Epidermal melanocyte (primary cell): ENCODE measurements at regions not wholly inside any gene's neighbourhood (a gene's known extent, or its start where the extent isn't known, plus 50 kb on each side); places are given as distances from the start of the nearest gene placed in this dataset.

Source experiments
- DNase-seq: peaks from one replicate; pipeline ENCODE4 v3.0.0; 2011; ENCODE audit warnings: low spot score; ENCODE audit not compliant: insufficient read length

GRCh38 chr2:226403369-226403768, 396.3 kb downstream of the IRS1 start:
- DNase-seq = no peak

DNA sequence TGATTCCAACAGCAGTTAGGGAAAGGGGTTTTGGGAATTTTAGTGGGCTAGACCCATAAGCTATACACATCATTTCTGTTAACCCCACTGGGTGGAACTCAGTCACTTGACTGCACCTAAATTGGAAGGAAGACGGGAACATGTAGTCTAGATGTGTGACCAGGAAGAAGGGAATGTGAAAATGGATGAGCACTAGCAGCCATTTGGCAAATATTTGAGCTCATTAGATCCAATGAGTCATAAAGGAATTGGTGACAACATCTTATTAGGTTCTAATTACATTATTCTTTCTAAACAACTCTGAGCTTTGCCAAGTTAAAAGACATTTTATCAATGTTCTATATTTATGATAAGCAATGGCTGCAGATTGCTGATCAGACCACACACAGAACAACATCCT, 400.6 kb downstream of the IRS1 start:
- DNase-seq = no peak

DNA sequence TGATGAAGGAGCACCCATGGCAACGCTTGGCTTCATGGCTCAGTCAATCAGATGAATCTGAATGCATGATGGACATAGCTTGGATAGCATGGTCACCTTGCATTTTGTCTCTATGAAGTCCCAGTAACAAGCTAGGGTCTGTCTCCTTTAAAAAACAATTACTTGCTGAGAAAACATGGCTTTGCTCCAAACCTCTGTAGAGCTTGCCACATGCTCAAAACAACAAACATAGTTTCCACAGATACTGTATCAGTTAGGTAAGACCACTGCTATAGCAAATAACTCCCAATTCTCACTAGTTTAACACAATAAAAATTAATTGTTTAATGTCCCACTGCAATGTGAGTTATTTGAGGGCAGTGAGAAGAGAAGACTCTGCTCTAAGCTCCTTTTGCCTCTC, 401.0 kb downstream of the IRS1 start:
- DNase-seq = no peak

DNA sequence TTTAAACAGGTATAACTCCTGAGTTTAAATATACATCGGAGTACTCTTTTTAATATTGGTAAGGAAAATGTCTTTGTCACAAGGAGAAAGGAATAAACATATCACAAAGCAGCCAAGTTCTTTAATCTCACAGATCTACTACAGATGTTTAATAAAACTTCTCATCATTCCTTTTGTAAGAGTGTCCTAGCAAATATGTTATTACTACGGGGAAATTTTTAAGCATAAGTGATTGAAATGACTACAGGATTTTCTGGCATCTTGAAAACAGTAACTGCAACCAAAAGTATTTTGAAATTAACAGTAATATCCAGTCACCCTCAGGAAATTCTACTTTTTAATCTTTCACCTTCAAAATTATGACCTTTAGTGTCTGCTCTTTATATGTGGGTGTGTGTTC, 403.1 kb downstream of the IRS1 start:
- no peak for DNase-seq

DNA sequence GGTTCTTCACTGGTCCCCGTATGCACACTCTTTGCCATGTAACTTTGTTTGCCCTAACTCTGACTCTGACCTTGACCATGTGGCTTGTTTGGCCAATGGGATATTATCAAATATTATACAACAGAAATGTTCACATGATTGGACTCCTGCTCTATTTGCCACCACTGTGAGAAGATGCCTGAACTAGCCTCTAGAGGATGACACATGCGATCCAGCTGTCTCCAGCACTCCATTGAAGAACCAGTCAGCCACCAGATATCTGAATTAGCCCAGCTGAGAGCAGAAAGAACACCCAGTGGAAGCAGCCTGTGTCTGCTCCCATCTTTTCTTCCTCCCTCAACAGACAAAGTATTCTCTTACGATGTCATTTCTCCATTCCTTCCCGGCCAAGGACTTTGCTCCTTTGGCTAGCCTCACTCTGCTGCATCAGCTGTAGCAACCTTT, 412.1 kb downstream of the IRS1 start:
- no peak for DNase-seq

DNA sequence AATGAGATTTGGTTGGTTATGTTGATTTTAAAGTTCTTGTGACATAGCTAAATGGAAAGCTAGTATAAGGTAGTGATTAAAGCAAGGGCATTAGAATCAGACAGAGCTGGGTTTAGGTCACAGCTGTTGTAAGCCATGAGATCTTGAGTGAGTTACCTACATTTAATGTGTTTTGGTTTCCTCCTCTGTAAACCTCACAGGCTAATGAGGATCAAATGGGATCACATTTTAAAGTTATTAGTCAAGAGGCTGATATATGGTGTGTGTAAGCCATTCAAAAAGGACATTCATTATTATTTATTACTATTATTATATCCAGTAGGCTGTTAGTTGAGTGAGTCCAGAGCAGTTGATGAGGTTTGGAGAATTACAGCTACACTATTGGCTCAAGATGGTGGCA, 416.2 kb downstream of the IRS1 start:
- no peak for DNase-seq

DNA sequence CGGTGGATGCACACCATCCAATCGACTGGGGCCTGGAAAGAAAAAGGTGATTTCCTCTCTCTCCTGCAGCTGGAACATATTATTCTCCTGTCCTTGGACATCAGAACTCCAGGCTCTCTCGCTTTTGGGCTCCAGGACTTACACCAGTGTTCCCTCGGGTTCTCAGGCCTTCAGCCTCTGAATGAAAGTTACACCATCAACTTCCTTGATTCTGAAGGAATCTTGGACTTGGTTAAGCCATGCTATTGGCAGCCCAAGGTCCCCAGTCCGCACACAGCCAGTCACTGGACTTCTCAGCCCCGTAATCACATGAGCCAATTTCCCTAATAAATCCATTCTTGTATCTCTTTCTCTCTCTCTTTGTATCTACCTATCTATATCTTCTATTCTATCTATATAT, 418.9 kb downstream of the IRS1 start:
- no peak for DNase-seq

GRCh38 chr2:226378753-226379705, 420.6 kb downstream of the IRS1 start:
- no peak for DNase-seq

- no peak for DNase-seq
Observed at GRCh38 chr2:226376516-226377180, 423.0 kb downstream of the IRS1 start.

GRCh38 chr2:226366920-226367319, 432.7 kb downstream of the IRS1 start:
- DNase-seq = no peak

- DNase-seq = no peak
Observed at GRCh38 chr2:226364217-226364616, 435.4 kb downstream of the IRS1 start.

- no peak for DNase-seq
Observed at GRCh38 chr2:226362980-226363379, 436.6 kb downstream of the IRS1 start.

DNA sequence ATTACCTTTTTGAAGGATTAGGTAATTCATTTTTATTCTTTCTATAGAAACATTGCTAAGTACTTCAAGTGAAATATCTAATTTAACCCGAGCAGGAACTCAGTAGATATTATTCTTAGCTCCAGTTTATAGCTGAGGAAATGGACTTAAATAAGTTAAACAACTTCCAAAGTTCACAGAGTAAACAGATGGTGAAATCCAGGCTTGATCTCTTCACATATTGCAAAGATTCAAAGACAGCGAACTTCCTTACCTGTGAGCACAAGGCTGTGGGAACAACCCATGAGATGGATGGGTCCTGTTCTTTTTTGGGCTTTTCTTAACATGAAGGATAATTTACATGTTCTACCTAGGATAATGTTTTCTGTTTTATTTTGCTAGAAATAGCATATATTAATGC, 439.0 kb downstream of the IRS1 start:
- DNase-seq = no peak

DNA sequence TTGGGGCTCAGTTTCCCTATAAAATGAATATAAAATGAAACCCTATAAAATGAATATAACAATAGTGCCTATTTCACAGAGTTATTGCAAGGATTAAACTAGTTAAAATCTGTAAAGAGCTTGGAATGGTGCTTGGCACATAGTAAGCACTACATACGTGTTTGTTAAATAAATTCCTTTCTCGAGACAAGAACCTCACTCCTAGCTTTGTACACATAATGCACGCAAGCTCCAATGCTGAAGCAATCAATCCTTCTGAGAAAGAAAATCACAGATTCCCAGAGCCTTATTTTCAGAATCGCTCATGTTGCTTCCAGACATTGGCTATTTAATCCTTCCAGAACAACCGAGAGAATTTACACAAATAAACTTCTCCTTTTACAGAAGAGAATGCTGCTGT, 440.9 kb downstream of the IRS1 start:
- DNase-seq = no peak

DNA sequence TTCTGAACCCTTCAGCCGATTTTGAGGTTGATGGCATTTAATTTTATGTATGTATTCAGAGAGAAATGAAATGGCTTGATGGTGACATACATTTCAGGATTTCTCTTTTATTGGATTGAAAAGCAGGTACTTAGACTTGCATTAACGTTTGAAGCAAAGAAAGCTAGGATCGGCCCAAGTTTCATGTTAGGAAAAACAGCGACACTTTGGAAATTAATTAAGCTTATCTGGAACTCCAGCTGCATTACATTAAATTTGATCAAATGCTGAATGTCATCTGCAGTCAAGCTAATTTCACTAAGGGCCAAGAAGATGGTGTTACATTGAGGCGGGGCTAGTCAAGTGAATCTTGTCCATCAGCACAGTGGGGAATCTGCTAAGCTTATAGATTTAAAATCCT, 441.8 kb downstream of the IRS1 start:
- no peak for DNase-seq

- DNase-seq = no peak
Observed at GRCh38 chr2:226355600-226355999, 444.0 kb downstream of the IRS1 start.

- no peak for DNase-seq
Observed at GRCh38 chr2:226354434-226354833, 445.2 kb downstream of the IRS1 start.

DNA sequence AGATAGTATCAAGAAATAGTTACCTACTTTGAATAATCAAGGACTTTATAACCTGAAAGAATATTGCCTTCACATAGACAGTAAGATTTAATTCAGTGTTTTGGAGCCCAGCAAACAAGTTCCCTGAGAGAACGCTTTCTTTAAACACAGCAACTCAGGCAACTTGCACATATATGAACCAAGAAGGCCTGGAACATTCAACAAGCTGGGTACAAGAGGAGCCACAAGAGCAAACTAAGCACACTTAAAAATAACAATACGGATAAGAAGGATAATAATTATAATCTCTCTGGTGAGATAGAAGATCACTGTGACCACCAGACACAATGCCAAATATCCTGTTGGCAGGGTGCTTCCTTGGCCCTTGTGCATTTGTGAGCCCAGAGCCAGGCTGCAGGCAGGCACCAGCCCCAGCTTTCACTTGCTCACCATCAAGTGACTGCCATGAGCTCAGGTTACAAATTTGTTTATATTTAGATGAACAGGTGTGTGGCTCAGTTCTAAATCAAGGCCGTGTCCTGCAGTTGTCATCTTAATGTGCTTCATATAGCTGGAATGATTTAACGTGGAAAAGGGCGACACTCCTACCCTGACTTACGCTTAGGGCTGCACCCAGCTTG, 446.6 kb downstream of the IRS1 start:
- DNase-seq = no peak

DNA sequence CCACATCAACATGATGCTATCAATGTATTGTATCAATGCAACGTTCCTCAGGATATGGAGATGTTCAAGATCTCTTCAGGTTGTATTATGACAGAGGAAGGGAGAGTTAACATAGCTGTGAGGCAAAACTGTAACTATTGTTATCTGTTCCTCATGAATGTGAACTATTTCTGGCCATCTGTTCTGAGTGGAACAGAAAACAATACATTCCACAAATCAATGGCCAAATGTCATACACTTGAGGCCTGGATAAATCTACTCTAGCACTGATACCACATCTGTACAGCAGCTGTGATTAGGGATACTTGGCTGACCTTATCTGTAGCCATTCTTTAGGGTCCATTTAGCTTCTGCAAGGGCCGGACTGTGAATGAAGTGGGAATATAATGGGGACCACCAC, 447.9 kb downstream of the IRS1 start:
- no peak for DNase-seq

DNA sequence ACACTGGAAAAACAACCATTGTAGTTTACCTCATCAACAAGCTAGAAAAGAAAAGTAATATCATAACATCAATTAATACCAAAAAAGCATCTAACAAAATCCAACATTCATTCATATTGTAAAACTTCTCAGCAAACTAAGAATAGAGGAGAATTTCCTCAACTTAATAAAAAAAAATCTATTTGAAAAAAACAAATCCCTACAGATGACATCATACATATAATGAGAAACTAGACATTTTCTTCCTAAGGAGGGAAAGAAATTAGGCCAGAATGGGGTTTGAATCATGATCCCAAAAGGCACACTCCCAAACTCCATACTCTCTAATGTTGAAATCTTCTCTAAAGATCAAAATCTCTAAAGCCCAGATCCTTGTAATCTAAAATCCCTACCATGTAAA, 460.0 kb downstream of the IRS1 start:
- no peak for DNase-seq

GRCh38 chr2:226338825-226339224, 460.8 kb downstream of the IRS1 start:
- no peak for DNase-seq

- DNase-seq = no peak
Observed at GRCh38 chr2:226337941-226338600, 461.5 kb downstream of the IRS1 start.
